ENCODE measurements at regions not wholly inside any gene's neighbourhood (a gene's known extent, or its start where the extent isn't known, plus 50 kb on each side); places are given as distances from the start of the nearest gene placed in this dataset.

GRCh38 chr14:55518391-55518790 is 61.6 kb upstream of the KTN1 start:
- H3K27me3 ChIP-seq, result no peaks in the 10 kb centered on the region
- H3K36me3 ChIP-seq, result no peaks in the 10 kb centered on the region
- no peak overlapping the region for H3K27ac ChIP-seq
- H3K79me2 ChIP-seq (ENCODE audit: low read depth), result no peaks in the 10 kb centered on the region
- TF ChIP-seq CTCF (IDR thresholded peaks at IDR 0.05) (no peak), EZH2phosphoT487 (IDR thresholded peaks at IDR 0.05) (no peak), EZH2 (IDR thresholded peaks at IDR 0.05) (no peak)
- no peak for DNase-seq (ENCODE audit: low spot score)
- no peak overlapping the region for H3K4me3 Mint-ChIP-seq
- H3K4me2 ChIP-seq, result no peak overlapping the region
- H4K20me1 ChIP-seq (ENCODE audit: low read depth), result no peaks in the 10 kb centered on the region
- H3K4me1 ChIP-seq, result no peaks in the 10 kb centered on the region
- H3K4me1 Mint-ChIP-seq, result peaks cover 13% of the 10 kb centered on the region
- H3K4me3 ChIP-seq, result no peak overlapping the region
- no peaks in the 10 kb centered on the region for H3K9me3 Mint-ChIP-seq
- no peaks in the 10 kb centered on the region for H3K36me3 Mint-ChIP-seq
- H2AFZ ChIP-seq (replicated peaks), result no peak overlapping the region
- H3F3A ChIP-seq (ENCODE audit: low read depth), result no peaks in the 10 kb centered on the region
- no peak overlapping the region for H3K9ac ChIP-seq
- H3K27ac Mint-ChIP-seq, result no peak overlapping the region
- no peaks in the 10 kb centered on the region for H3K9me3 ChIP-seq (ENCODE audit: low read depth)
- peaks cover 4% of the 10 kb centered on the region for H3K27me3 Mint-ChIP-seq (ENCODE audit: insufficient read depth, low read depth)

- no peak overlapping the region for H3K4me3 Mint-ChIP-seq
- no peak overlapping the region for H3K27ac Mint-ChIP-seq
- no peak for DNase-seq (ENCODE audit: low spot score)
- no peaks in the 10 kb centered on the region for H4K20me1 ChIP-seq (ENCODE audit: low read depth)
- H3K27ac ChIP-seq, result no peak overlapping the region
- H3K27me3 ChIP-seq, result no peaks in the 10 kb centered on the region
- no peaks in the 10 kb centered on the region for H3K9me3 ChIP-seq (ENCODE audit: low read depth)
- no peaks in the 10 kb centered on the region for H3K36me3 ChIP-seq
- no peaks in the 10 kb centered on the region for H3K9me3 Mint-ChIP-seq
- peaks cover 10% of the 10 kb centered on the region for H3K4me1 Mint-ChIP-seq
- no peaks in the 10 kb centered on the region for H3K79me2 ChIP-seq (ENCODE audit: low read depth)
- no peak overlapping the region for H3K4me2 ChIP-seq
- H3K9ac ChIP-seq, result no peak overlapping the region
- no peaks in the 10 kb centered on the region for H3F3A ChIP-seq (ENCODE audit: low read depth)
- no peak overlapping the region for H2AFZ ChIP-seq (replicated peaks)
- TF ChIP-seq EZH2phosphoT487 (IDR thresholded peaks at IDR 0.05) (no peak), EZH2 (IDR thresholded peaks at IDR 0.05) (no peak), CTCF (IDR thresholded peaks at IDR 0.05) (no peak)
- H3K36me3 Mint-ChIP-seq, result no peaks in the 10 kb centered on the region
- H3K27me3 Mint-ChIP-seq (ENCODE audit: insufficient read depth, low read depth), result peaks cover 4% of the 10 kb centered on the region
- no peaks in the 10 kb centered on the region for H3K4me1 ChIP-seq
- H3K4me3 ChIP-seq, result no peak overlapping the region
These were observed 60.4 kb upstream of the KTN1 start for GRCh38 chr14:55519473-55520080.

GRCh38 chr14:55523321-55523720 is 56.7 kb upstream of the KTN1 start:
- Histone ChIP-seq H2AFZ (replicated peaks) (no peak overlapping the region), H3K9me3 (ENCODE audit: low read depth) (no peaks in the 10 kb centered on the region), H3K27ac (no peak overlapping the region), H3K4me2 (no peak overlapping the region), H3F3A (ENCODE audit: low read depth) (no peaks in the 10 kb centered on the region), H3K36me3 (no peaks in the 10 kb centered on the region), H3K9ac (no peak overlapping the region), H3K4me1 (no peaks in the 10 kb centered on the region), H4K20me1 (ENCODE audit: low read depth) (no peaks in the 10 kb centered on the region), H3K79me2 (ENCODE audit: low read depth) (no peaks in the 10 kb centered on the region), H3K4me3 (no peak overlapping the region), H3K27me3 (no peaks in the 10 kb centered on the region)
- no peaks in the 10 kb centered on the region for H3K4me1 Mint-ChIP-seq
- no peak for DNase-seq (ENCODE audit: low spot score)
- no peak overlapping the region for H3K27ac Mint-ChIP-seq
- H3K27me3 Mint-ChIP-seq (ENCODE audit: insufficient read depth, low read depth), result no peaks in the 10 kb centered on the region
- no peak for TF ChIP-seq EZH2 (IDR thresholded peaks at IDR 0.05)
- TF ChIP-seq EZH2phosphoT487 (IDR thresholded peaks at IDR 0.05), result no peak
- no peak for TF ChIP-seq CTCF (IDR thresholded peaks at IDR 0.05)
- no peak overlapping the region for H3K4me3 Mint-ChIP-seq
- no peaks in the 10 kb centered on the region for H3K9me3 Mint-ChIP-seq
- H3K36me3 Mint-ChIP-seq, result no peaks in the 10 kb centered on the region
